ENCODE measurements at regions not wholly inside any gene's neighbourhood (a gene's known extent, or its start where the extent isn't known, plus 50 kb on each side); places are given as distances from the start of the nearest gene placed in this dataset.

DNA sequence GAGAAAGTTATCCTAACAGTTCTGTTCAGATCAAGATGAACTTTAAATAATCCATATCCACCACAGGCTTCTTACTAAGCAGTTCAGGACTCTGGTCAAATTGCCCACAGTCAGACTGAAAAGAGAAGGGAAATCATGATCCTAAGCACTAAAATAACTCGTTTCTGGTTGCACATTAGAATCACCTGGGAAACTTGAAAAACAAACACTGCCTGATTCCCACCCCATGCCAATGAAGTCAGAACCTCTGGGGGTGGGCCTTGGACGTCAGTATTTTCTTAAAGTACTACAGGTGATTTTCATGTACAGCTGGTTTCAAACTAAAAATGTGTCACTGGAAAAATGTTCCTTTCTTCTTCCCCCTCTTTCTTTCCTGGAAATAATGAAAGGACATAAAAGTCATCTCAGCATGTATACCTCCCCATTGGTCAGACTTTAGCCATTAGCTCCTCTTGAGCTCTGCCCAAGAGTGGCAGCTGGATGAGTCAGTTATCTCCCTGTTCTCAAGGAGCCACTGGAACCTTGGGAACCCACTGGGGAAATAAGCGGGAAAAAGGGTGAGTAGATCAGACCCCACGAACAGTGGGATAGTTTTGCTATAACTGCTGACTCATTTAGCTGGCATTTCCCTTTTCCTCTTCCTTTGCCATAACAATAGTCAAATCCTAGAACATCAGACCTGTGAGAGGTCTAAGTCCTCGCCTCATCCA is 75.3 kb upstream of the IL6 start (continued):
- TF ChIP-seq ZBTB33 (IDR thresholded peaks at IDR 0.05; ENCODE audit: borderline replicate concordance, low read depth) = no peak
- TF ChIP-seq NRF1 (IDR thresholded peaks at IDR 0.05; ENCODE audit: low read depth, low read length) = no peak
- TF ChIP-seq JUND (IDR thresholded peaks at IDR 0.05) = no peak
- TF ChIP-seq FOXM1 (IDR thresholded peaks at IDR 0.05; ENCODE audit: low read depth) = no peak
- no peak for TF ChIP-seq PBX3 (IDR thresholded peaks at IDR 0.05)
- TF ChIP-seq POLR2AphosphoS5 (IDR thresholded peaks at IDR 0.05; ENCODE audit: low read depth, low read length) = no peak
- no peak for TF ChIP-seq RCOR1 (IDR thresholded peaks at IDR 0.05; ENCODE audit: low read length)

GRCh38 chr7:22651036-22651435 is 76.0 kb upstream of the IL6 start:
- H3K9me3 ChIP-seq = peaks cover 2% of the 10 kb centered on the region
- H4K20me1 ChIP-seq (ENCODE audit: insufficient read depth) = no peaks in the 10 kb centered on the region
- H2AFZ ChIP-seq (ENCODE audit: low read depth) = peak overlapping the region; percentile 56; the same call in 1 of the 2 replicates
- H3K27ac ChIP-seq (ENCODE audit: low read depth in 2 of 2, low read length in 1 of 2) = peak overlapping the region in 1 of 2 experiments; percentile 78; a peak in 2 of 4 replicates
- TF ChIP-seq TCF12 (IDR thresholded peaks at IDR 0.05) (no peak), FOXM1 (IDR thresholded peaks at IDR 0.05; ENCODE audit: low read depth) (no peak), POLR2AphosphoS5 (IDR thresholded peaks at IDR 0.05; ENCODE audit: low read depth, low read length) (no peak), FOSL2 (IDR thresholded peaks at IDR 0.05; ENCODE audit: borderline replicate concordance, low read depth) (no peak), MEF2A (IDR thresholded peaks at IDR 0.05; ENCODE audit: borderline replicate concordance, low read depth) (no peak), YY1 (IDR thresholded peaks at IDR 0.05; ENCODE audit: low read depth) (no peak), EZH2phosphoT487 (IDR thresholded peaks at IDR 0.05; ENCODE audit: borderline replicate concordance, low read depth) (no peak), FOXJ3 (CRISPR knock-in tag; IDR thresholded peaks at IDR 0.05) (no peak), RFX5 (IDR thresholded peaks at IDR 0.05; ENCODE audit: low read length) (no peak), RCOR1 (IDR thresholded peaks at IDR 0.05; ENCODE audit: low read length) (no peak), GATA2 (CRISPR knock-in tag; IDR thresholded peaks at IDR 0.05) (no peak), USF2 (IDR thresholded peaks at IDR 0.05; ENCODE audit: borderline replicate concordance, low read depth, low read length) (no peak), EP300 (IDR thresholded peaks at IDR 0.05; ENCODE audit: borderline replicate concordance in 1 of 2, low read depth in 1 of 2, low read length in 1 of 2) (no peak), MAX (IDR thresholded peaks at IDR 0.05; ENCODE audit: low read depth) (no peak)
- TF ChIP-seq, protein P1, sequence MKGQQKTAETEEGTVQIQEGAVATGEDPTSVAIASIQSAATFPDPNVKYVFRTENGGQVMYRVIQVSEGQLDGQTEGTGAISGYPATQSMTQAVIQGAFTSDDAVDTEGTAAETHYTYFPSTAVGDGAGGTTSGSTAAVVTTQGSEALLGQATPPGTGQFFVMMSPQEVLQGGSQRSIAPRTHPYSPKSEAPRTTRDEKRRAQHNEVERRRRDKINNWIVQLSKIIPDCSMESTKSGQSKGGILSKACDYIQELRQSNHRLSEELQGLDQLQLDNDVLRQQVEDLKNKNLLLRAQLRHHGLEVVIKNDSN (IDR thresholded peaks at IDR 0.05; ENCODE audit: borderline replicate concordance, low read depth) = no peak
- TF ChIP-seq, protein P2, sequence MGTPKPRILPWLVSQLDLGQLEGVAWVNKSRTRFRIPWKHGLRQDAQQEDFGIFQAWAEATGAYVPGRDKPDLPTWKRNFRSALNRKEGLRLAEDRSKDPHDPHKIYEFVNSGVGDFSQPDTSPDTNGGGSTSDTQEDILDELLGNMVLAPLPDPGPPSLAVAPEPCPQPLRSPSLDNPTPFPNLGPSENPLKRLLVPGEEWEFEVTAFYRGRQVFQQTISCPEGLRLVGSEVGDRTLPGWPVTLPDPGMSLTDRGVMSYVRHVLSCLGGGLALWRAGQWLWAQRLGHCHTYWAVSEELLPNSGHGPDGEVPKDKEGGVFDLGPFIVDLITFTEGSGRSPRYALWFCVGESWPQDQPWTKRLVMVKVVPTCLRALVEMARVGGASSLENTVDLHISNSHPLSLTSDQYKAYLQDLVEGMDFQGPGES (IDR thresholded peaks at IDR 0.05; ENCODE audit: low read depth, low read length) = no peak
- no peaks in the 10 kb centered on the region for H3K79me2 ChIP-seq (ENCODE audit: insufficient read depth)
- WGBS (ENCODE audit: low lambda C conversion rate) = 29% methylated on average over 4 of the region's 4 CpGs
- H3K4me2 ChIP-seq = no peak overlapping the region
- H3K27me3 ChIP-seq (ENCODE audit: insufficient read depth) = no peaks in the 10 kb centered on the region
- POLR2A ChIA-PET = no interaction called here
- CTCF ChIA-PET = interaction anchor here (1.6 kb wide), 1 partner anchor 10 kb away, joined by 4 read pairs; no protein-coding TSS in a partner anchor
- peak overlapping the region; percentile 41; the same call in 1 of the 2 replicates for H3K9ac ChIP-seq
- H3K9me2 ChIP-seq = no peaks in the 10 kb centered on the region
- H3F3A ChIP-seq (replicated peaks; ENCODE audit: insufficient read depth) = peaks cover 20% of the 10 kb centered on the region
- H3K4me1 ChIP-seq (ENCODE audit: control insufficient read depth in 1 of 2, insufficient read depth in 2 of 2, low read depth in 1 of 2, low read length in 1 of 2) = no peaks in the 10 kb centered on the region
- no peak for DNase-seq
- H3K36me3 ChIP-seq (replicated peaks in 1 of 2; ENCODE audit: control insufficient read depth in 1 of 2, insufficient read depth in 2 of 2, low read length in 1 of 2) = no peaks in the 10 kb centered on the region
- no peak overlapping the region for H3K4me3 ChIP-seq (ENCODE audit: low read depth in 2 of 2, low read length in 1 of 2)

Data from SK-N-SH (cell line).